ENCODE measurements at regions not wholly inside any gene's neighbourhood (a gene's known extent, or its start where the extent isn't known, plus 50 kb on each side); places are given as distances from the start of the nearest gene placed in this dataset.

GRCh38 chr7:119826547-119826946, 446.4 kb upstream of the KCND2 start:
- WGBS (ENCODE audit: insufficient coverage) = no CpG with 5 or more reads among the region's 1 CpG
- DNase-seq = no peak
- CTCF ChIA-PET = no interaction called here

GRCh38 chr7:119838444-119838843, 434.5 kb upstream of the KCND2 start:
- ChIA-PET CTCF (no interaction called here), POLR2A (no interaction called here)
- WGBS (ENCODE audit: insufficient coverage) = 98% methylated on average over 6 of the region's 6 CpGs
- Histone ChIP-seq H3K4me1 (ENCODE audit: control extremely low read depth in 1 of 4, control insufficient read depth in 4 of 4, insufficient read depth in 4 of 4, low read length in 3 of 4) (no peaks in the 10 kb centered on the region), H3K4me3 (ENCODE audit: control insufficient read depth in 1 of 7, extremely low read depth in 1 of 7, insufficient read depth in 4 of 7, low read depth in 2 of 7, low read length in 6 of 7) (no peak overlapping the region), H3K36me3 (ENCODE audit: control insufficient read depth in 4 of 4, insufficient read depth in 4 of 4, low read length in 3 of 4) (no peaks in the 10 kb centered on the region), H3K27ac (ENCODE audit: insufficient read depth in 1 of 2, low read depth in 1 of 2, low read length in 2 of 2, poor library complexity in 1 of 2, severe bottlenecking in 2 of 2) (no peak overlapping the region), H3K9me3 (ENCODE audit: control extremely low read depth in 1 of 5, control insufficient read depth in 4 of 5, insufficient read depth in 2 of 5, low read depth in 1 of 5, low read length in 4 of 5) (no peaks in the 10 kb centered on the region), H3K27me3 (replicated peaks in 2 of 5; ENCODE audit: control insufficient read depth in 4 of 5, insufficient read depth in 5 of 5, low read length in 4 of 5) (no peaks in the 10 kb centered on the region)
- DNase-seq = no peak

More at GRCh38 chr7:119826547-119826946, 446.4 kb upstream of the KCND2 start:
- Histone ChIP-seq H3K4me1 (ENCODE audit: control extremely low read depth in 1 of 4, control insufficient read depth in 4 of 4, insufficient read depth in 4 of 4, low read length in 3 of 4) (no peaks in the 10 kb centered on the region), H3K36me3 (ENCODE audit: control insufficient read depth in 4 of 4, insufficient read depth in 4 of 4, low read length in 3 of 4) (no peaks in the 10 kb centered on the region), H3K27ac (ENCODE audit: insufficient read depth in 1 of 2, low read depth in 1 of 2, low read length in 2 of 2, poor library complexity in 1 of 2, severe bottlenecking in 2 of 2) (no peak overlapping the region), H3K9me3 (ENCODE audit: control extremely low read depth in 1 of 5, control insufficient read depth in 4 of 5, insufficient read depth in 2 of 5, low read depth in 1 of 5, low read length in 4 of 5) (no peaks in the 10 kb centered on the region), H3K27me3 (replicated peaks in 2 of 5; ENCODE audit: control insufficient read depth in 4 of 5, insufficient read depth in 5 of 5, low read length in 4 of 5) (no peaks in the 10 kb centered on the region), H3K4me3 (ENCODE audit: control insufficient read depth in 1 of 7, extremely low read depth in 1 of 7, insufficient read depth in 4 of 7, low read depth in 2 of 7, low read length in 6 of 7) (no peak overlapping the region)
- POLR2A ChIA-PET = no interaction called here

GRCh38 chr7:119842337-119842736, 430.6 kb upstream of the KCND2 start:
- Histone ChIP-seq H3K36me3 (ENCODE audit: control insufficient read depth in 4 of 4, insufficient read depth in 4 of 4, low read length in 3 of 4) (no peaks in the 10 kb centered on the region), H3K4me3 (ENCODE audit: control insufficient read depth in 1 of 7, extremely low read depth in 1 of 7, insufficient read depth in 4 of 7, low read depth in 2 of 7, low read length in 6 of 7) (no peak overlapping the region), H3K27me3 (replicated peaks in 2 of 5; ENCODE audit: control insufficient read depth in 4 of 5, insufficient read depth in 5 of 5, low read length in 4 of 5) (no peaks in the 10 kb centered on the region), H3K9me3 (ENCODE audit: control extremely low read depth in 1 of 5, control insufficient read depth in 4 of 5, insufficient read depth in 2 of 5, low read depth in 1 of 5, low read length in 4 of 5) (no peaks in the 10 kb centered on the region), H3K27ac (ENCODE audit: insufficient read depth in 1 of 2, low read depth in 1 of 2, low read length in 2 of 2, poor library complexity in 1 of 2, severe bottlenecking in 2 of 2) (no peak overlapping the region), H3K4me1 (ENCODE audit: control extremely low read depth in 1 of 4, control insufficient read depth in 4 of 4, insufficient read depth in 4 of 4, low read length in 3 of 4) (no peaks in the 10 kb centered on the region)
- ChIA-PET POLR2A (no interaction called here), CTCF (no interaction called here)
- WGBS (ENCODE audit: insufficient coverage) = 50% methylated on average over 1 of the region's 1 CpG
- no peak for DNase-seq

- CTCF ChIA-PET = no interaction called here
- 67% methylated on average over 1 of the region's 1 CpG for WGBS (ENCODE audit: insufficient coverage)
- no peak for DNase-seq
- no peak overlapping the region for H3K4me3 ChIP-seq (ENCODE audit: control insufficient read depth in 1 of 7, extremely low read depth in 1 of 7, insufficient read depth in 4 of 7, low read depth in 2 of 7, low read length in 6 of 7)
- POLR2A ChIA-PET = no interaction called here
- no peak overlapping the region for H3K27ac ChIP-seq (ENCODE audit: insufficient read depth in 1 of 2, low read depth in 1 of 2, low read length in 2 of 2, poor library complexity in 1 of 2, severe bottlenecking in 2 of 2)
- no peaks in the 10 kb centered on the region for H3K27me3 ChIP-seq (replicated peaks in 2 of 5; ENCODE audit: control insufficient read depth in 4 of 5, insufficient read depth in 5 of 5, low read length in 4 of 5)
- H3K9me3 ChIP-seq (ENCODE audit: control extremely low read depth in 1 of 5, control insufficient read depth in 4 of 5, insufficient read depth in 2 of 5, low read depth in 1 of 5, low read length in 4 of 5) = no peaks in the 10 kb centered on the region
- H3K4me1 ChIP-seq (ENCODE audit: control extremely low read depth in 1 of 4, control insufficient read depth in 4 of 4, insufficient read depth in 4 of 4, low read length in 3 of 4) = no peaks in the 10 kb centered on the region
- H3K36me3 ChIP-seq (ENCODE audit: control insufficient read depth in 4 of 4, insufficient read depth in 4 of 4, low read length in 3 of 4) = no peaks in the 10 kb centered on the region
Observed at GRCh38 chr7:119842786-119843185, 430.2 kb upstream of the KCND2 start.

GRCh38 chr7:119861385-119861784, 411.6 kb upstream of the KCND2 start:
- Histone ChIP-seq H3K27ac (ENCODE audit: insufficient read depth in 1 of 2, low read depth in 1 of 2, low read length in 2 of 2, poor library complexity in 1 of 2, severe bottlenecking in 2 of 2) (no peak overlapping the region), H3K4me1 (ENCODE audit: control extremely low read depth in 1 of 4, control insufficient read depth in 4 of 4, insufficient read depth in 4 of 4, low read length in 3 of 4) (no peaks in the 10 kb centered on the region), H3K4me3 (ENCODE audit: control insufficient read depth in 1 of 7, extremely low read depth in 1 of 7, insufficient read depth in 4 of 7, low read depth in 2 of 7, low read length in 6 of 7) (no peak overlapping the region), H3K9me3 (ENCODE audit: control extremely low read depth in 1 of 5, control insufficient read depth in 4 of 5, insufficient read depth in 2 of 5, low read depth in 1 of 5, low read length in 4 of 5) (no peaks in the 10 kb centered on the region), H3K27me3 (replicated peaks in 2 of 5; ENCODE audit: control insufficient read depth in 4 of 5, insufficient read depth in 5 of 5, low read length in 4 of 5) (no peaks in the 10 kb centered on the region), H3K36me3 (ENCODE audit: control insufficient read depth in 4 of 4, insufficient read depth in 4 of 4, low read length in 3 of 4) (no peaks in the 10 kb centered on the region)
- POLR2A ChIA-PET = no interaction called here
- CTCF ChIA-PET = no interaction called here
- no peak for DNase-seq

GRCh38 chr7:119868387-119868786, 404.6 kb upstream of the KCND2 start:
- H3K4me1 ChIP-seq (ENCODE audit: control extremely low read depth in 1 of 4, control insufficient read depth in 4 of 4, insufficient read depth in 4 of 4, low read length in 3 of 4) = no peaks in the 10 kb centered on the region
- WGBS (ENCODE audit: insufficient coverage) = no CpG with 5 or more reads among the region's 2 CpGs

GRCh38 chr7:119879835-119880234, 393.1 kb upstream of the KCND2 start:
- no peak for DNase-seq
- no peaks in the 10 kb centered on the region for H3K4me1 ChIP-seq (ENCODE audit: control extremely low read depth in 1 of 4, control insufficient read depth in 4 of 4, insufficient read depth in 4 of 4, low read length in 3 of 4)
- no peaks in the 10 kb centered on the region for H3K36me3 ChIP-seq (ENCODE audit: control insufficient read depth in 4 of 4, insufficient read depth in 4 of 4, low read length in 3 of 4)
- WGBS (ENCODE audit: insufficient coverage) = no CpG with 5 or more reads among the region's 1 CpG
- no peak overlapping the region for H3K4me3 ChIP-seq (ENCODE audit: control insufficient read depth in 1 of 7, extremely low read depth in 1 of 7, insufficient read depth in 4 of 7, low read depth in 2 of 7, low read length in 6 of 7)
- no peaks in the 10 kb centered on the region for H3K27me3 ChIP-seq (replicated peaks in 2 of 5; ENCODE audit: control insufficient read depth in 4 of 5, insufficient read depth in 5 of 5, low read length in 4 of 5)
- ChIA-PET CTCF (interaction anchor here (0.6 kb wide), 1 partner anchor 102 kb away, joined by 4 read pairs; no protein-coding TSS in a partner anchor), POLR2A (no interaction called here)
- H3K27ac ChIP-seq (ENCODE audit: insufficient read depth in 1 of 2, low read depth in 1 of 2, low read length in 2 of 2, poor library complexity in 1 of 2, severe bottlenecking in 2 of 2) = no peak overlapping the region
- H3K9me3 ChIP-seq (ENCODE audit: control extremely low read depth in 1 of 5, control insufficient read depth in 4 of 5, insufficient read depth in 2 of 5, low read depth in 1 of 5, low read length in 4 of 5) = no peaks in the 10 kb centered on the region

More at GRCh38 chr7:119868387-119868786, 404.6 kb upstream of the KCND2 start:
- Histone ChIP-seq H3K4me3 (ENCODE audit: control insufficient read depth in 1 of 7, extremely low read depth in 1 of 7, insufficient read depth in 4 of 7, low read depth in 2 of 7, low read length in 6 of 7) (no peak overlapping the region), H3K36me3 (ENCODE audit: control insufficient read depth in 4 of 4, insufficient read depth in 4 of 4, low read length in 3 of 4) (no peaks in the 10 kb centered on the region), H3K27ac (ENCODE audit: insufficient read depth in 1 of 2, low read depth in 1 of 2, low read length in 2 of 2, poor library complexity in 1 of 2, severe bottlenecking in 2 of 2) (no peak overlapping the region), H3K9me3 (ENCODE audit: control extremely low read depth in 1 of 5, control insufficient read depth in 4 of 5, insufficient read depth in 2 of 5, low read depth in 1 of 5, low read length in 4 of 5) (no peaks in the 10 kb centered on the region), H3K27me3 (replicated peaks in 2 of 5; ENCODE audit: control insufficient read depth in 4 of 5, insufficient read depth in 5 of 5, low read length in 4 of 5) (no peaks in the 10 kb centered on the region)
- POLR2A ChIA-PET = no interaction called here
- DNase-seq = no peak
- CTCF ChIA-PET = no interaction called here
